SK-N-SH treated with all-trans-retinoic acid at 6 μM for 48 hours (cell line): ENCODE measurements at regions not wholly inside any gene's neighbourhood (a gene's known extent, or its start where the extent isn't known, plus 50 kb on each side); places are given as distances from the start of the nearest gene placed in this dataset.

Experiments
- BACH2 ChIP-seq: fragments of 250-450 bp; sonication (Bioruptor Pico); IDR thresholded peaks from 2 replicates; pipeline ENCODE4 v1.9.0; 2021; ENCODE audit warnings: mild to moderate bottlenecking, borderline replicate concordance
- CREB5 ChIP-seq: fragments of 250-450 bp; sonication (Bioruptor Pico); IDR thresholded peaks from 2 replicates; pipeline ENCODE4 v1.5.1; 2020; ENCODE audit warnings: low read depth, mild to moderate bottlenecking, moderate library complexity
- ISL1 ChIP-seq: fragments of 250-450 bp; sonication (Bioruptor Pico); IDR thresholded peaks from 2 replicates; pipeline ENCODE4 v2.1.2; 2022; ENCODE audit warnings: mild to moderate bottlenecking, moderate library complexity
- PATZ1 ChIP-seq: fragments of 250-450 bp; sonication (Bioruptor Pico); IDR thresholded peaks from 2 replicates; pipeline ENCODE4 v1.8.0; 2020; ENCODE audit warnings: mild to moderate bottlenecking, moderate library complexity, borderline replicate concordance
- RARB ChIP-seq: fragments of 250-450 bp; sonication (Bioruptor Pico); IDR thresholded peaks from 2 replicates; pipeline ENCODE4 v1.8.0; 2021; ENCODE audit warnings: mild to moderate bottlenecking, moderate library complexity
- ZFP3 ChIP-seq: fragments of 250-450 bp; sonication (Bioruptor Pico); IDR thresholded peaks from 2 replicates; pipeline ENCODE4 v1.5.0; 2020; ENCODE audit warnings: mild to moderate bottlenecking, moderate library complexity
- ZNF565 ChIP-seq: fragments of 450-650 bp; formaldehyde crosslinking; conservative IDR thresholded peaks from 2 replicates; pipeline ENCODE4 v1.5.0; 2020; ENCODE audit warnings: low read depth, mild to moderate bottlenecking, moderate library complexity

- no peak for TF ChIP-seq CREB5 (CRISPR knock-in tag)
- TF ChIP-seq PATZ1 (CRISPR knock-in tag), result no peak
- no peak for TF ChIP-seq ISL1
- no peak for TF ChIP-seq RARB
- no peak for TF ChIP-seq BACH2 (CRISPR knock-in tag)
- TF ChIP-seq ZFP3 (CRISPR knock-in tag), result no peak
- no peak for TF ChIP-seq ZNF565
Measured at GRCh38 chr9:79471580-79472543, 99.9 kb upstream of the TLE4 start.
